ENCODE measurements at regions not wholly inside any gene's neighbourhood (a gene's known extent, or its start where the extent isn't known, plus 50 kb on each side); places are given as distances from the start of the nearest gene placed in this dataset.

DNA sequence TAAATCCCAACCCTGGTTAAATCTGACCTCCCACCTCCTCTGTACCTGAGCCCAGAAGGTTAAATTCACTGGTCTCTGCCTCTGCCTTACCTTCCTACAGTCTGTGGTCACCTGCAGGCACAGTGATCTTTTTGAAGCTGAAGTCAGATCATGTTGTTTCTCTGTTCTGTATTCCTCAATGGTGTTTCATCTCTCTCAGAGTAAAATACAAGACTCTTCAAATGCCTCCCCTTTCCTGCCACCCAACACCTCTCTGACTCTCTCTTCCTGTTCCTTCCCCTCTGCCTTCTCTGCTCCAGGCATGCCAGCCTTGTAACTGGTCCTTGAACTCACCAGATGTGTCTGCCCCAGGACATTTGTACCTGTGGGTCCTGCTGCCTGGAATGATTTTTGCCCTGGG lies 219.3 kb downstream of the UXS1 start:
- TF ChIP-seq, protein P1, sequence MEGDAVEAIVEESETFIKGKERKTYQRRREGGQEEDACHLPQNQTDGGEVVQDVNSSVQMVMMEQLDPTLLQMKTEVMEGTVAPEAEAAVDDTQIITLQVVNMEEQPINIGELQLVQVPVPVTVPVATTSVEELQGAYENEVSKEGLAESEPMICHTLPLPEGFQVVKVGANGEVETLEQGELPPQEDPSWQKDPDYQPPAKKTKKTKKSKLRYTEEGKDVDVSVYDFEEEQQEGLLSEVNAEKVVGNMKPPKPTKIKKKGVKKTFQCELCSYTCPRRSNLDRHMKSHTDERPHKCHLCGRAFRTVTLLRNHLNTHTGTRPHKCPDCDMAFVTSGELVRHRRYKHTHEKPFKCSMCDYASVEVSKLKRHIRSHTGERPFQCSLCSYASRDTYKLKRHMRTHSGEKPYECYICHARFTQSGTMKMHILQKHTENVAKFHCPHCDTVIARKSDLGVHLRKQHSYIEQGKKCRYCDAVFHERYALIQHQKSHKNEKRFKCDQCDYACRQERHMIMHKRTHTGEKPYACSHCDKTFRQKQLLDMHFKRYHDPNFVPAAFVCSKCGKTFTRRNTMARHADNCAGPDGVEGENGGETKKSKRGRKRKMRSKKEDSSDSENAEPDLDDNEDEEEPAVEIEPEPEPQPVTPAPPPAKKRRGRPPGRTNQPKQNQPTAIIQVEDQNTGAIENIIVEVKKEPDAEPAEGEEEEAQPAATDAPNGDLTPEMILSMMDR (IDR thresholded peaks at IDR 0.05) = no peak
- no peak for TF ChIP-seq POLR2A (IDR thresholded peaks at IDR 0.05)
- no peak for TF ChIP-seq POLR2AphosphoS5 (IDR thresholded peaks at IDR 0.05)
- no peak for TF ChIP-seq EP300 (IDR thresholded peaks at IDR 0.05)
